H1 (cell line): ENCODE measurements at regions not wholly inside any gene's neighbourhood (a gene's known extent, or its start where the extent isn't known, plus 50 kb on each side); places are given as distances from the start of the nearest gene placed in this dataset.

Source experiments
- ATF3 ChIP-seq: IDR thresholded peaks from 2 replicates; pipeline ENCODE4 v1.6.1; 2011; ENCODE audit warnings: low read depth, mild to moderate bottlenecking, low read length; ENCODE audit not compliant: insufficient read depth
- CEBPB ChIP-seq: IDR thresholded peaks from 2 replicates; pipeline ENCODE4 v1.6.1; 2012; ENCODE audit warnings: low read depth, low read length
- EZH2 ChIP-seq: fragments of 200-600 bp; sonication (generic); IDR thresholded peaks from 2 replicates; pipeline ENCODE4 v1.7.1; 2012; ENCODE audit warnings: low read depth, mild to moderate bottlenecking, moderate library complexity, low read length, inconsistent platforms; ENCODE audit not compliant: severe bottlenecking
- GABPA ChIP-seq: IDR thresholded peaks from 2 replicates; pipeline ENCODE4 v1.6.1; 2011; ENCODE audit warnings: mild to moderate bottlenecking, low read length, moderate library complexity, borderline replicate concordance; ENCODE audit not compliant: insufficient read depth
- JUN ChIP-seq: IDR thresholded peaks from 2 replicates; pipeline ENCODE4 v1.6.1; 2011; ENCODE audit warnings: low read depth, mild to moderate bottlenecking, improper control_type of control experiment, low read length
- KDM5A ChIP-seq: fragments of 200-600 bp; IDR thresholded peaks from 2 replicates; pipeline ENCODE4 v1.7.1; 2012; ENCODE audit warnings: mild to moderate bottlenecking, low read length, inconsistent platforms, mixed read lengths
- SP4 ChIP-seq: IDR thresholded peaks from 2 replicates; pipeline ENCODE4 v1.6.1; 2012; ENCODE audit warnings: low read length, inconsistent platforms
- SRF ChIP-seq: IDR thresholded peaks from 2 replicates; pipeline ENCODE4 v1.6.1; 2011; ENCODE audit warnings: mild to moderate bottlenecking, low read depth, low read length, moderate library complexity
- TAF1 ChIP-seq: IDR thresholded peaks from 2 replicates; pipeline ENCODE4 v1.6.1; 2011; ENCODE audit warnings: mild to moderate bottlenecking, low read depth, low read length
- TF ChIP-seq, protein P1 (sequence below), 3 experiments: IDR thresholded peaks; 1 replicate in 2 of 3; 2 replicates in 1 of 3; pipeline versions ENCODE4 v1.5.1 to v1.6.1; 2011; ENCODE audit warnings: low read length in 3 of 3, mild to moderate bottlenecking in 3 of 3, inconsistent platforms in 2 of 3, low read depth in 1 of 3, moderate library complexity in 1 of 3; ENCODE audit not compliant: insufficient read depth in 1 of 3; ENCODE audit errors: control extremely low read depth in 1 of 3
- TF ChIP-seq, protein P2 (sequence below): IDR thresholded peaks from 2 replicates; pipeline ENCODE4 v1.6.1; 2012; ENCODE audit warnings: inconsistent platforms

DNA sequence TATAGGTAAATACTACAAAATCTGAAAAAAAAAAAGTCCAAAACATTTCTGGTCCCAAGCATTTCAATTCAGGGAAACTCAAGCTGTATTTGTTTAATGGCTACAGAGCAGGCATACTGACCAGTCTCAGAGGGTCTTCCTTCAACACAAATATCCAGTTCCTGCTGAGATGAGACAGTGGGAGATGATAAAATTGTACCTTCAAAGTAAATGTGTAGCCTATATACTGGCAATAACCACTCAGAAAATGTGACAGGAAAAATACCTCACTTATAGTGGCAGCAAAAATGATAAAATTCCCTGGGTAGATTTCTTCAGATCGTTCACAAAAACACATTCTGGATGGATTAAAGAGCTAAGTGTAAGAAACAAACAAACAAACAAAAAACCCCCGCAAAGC is 102.0 kb upstream of the FUT8 start:
- TF ChIP-seq, protein P1, sequence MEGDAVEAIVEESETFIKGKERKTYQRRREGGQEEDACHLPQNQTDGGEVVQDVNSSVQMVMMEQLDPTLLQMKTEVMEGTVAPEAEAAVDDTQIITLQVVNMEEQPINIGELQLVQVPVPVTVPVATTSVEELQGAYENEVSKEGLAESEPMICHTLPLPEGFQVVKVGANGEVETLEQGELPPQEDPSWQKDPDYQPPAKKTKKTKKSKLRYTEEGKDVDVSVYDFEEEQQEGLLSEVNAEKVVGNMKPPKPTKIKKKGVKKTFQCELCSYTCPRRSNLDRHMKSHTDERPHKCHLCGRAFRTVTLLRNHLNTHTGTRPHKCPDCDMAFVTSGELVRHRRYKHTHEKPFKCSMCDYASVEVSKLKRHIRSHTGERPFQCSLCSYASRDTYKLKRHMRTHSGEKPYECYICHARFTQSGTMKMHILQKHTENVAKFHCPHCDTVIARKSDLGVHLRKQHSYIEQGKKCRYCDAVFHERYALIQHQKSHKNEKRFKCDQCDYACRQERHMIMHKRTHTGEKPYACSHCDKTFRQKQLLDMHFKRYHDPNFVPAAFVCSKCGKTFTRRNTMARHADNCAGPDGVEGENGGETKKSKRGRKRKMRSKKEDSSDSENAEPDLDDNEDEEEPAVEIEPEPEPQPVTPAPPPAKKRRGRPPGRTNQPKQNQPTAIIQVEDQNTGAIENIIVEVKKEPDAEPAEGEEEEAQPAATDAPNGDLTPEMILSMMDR (IDR thresholded peaks at IDR 0.05; ENCODE audit: control extremely low read depth in 1 of 3, insufficient read depth in 1 of 3, low read depth in 1 of 3, low read length in 3 of 3) = no peak
- TF ChIP-seq GABPA = no peak
- TF ChIP-seq TAF1 = no peak
- TF ChIP-seq SP4 = no peak
- no peak for TF ChIP-seq EZH2
- TF ChIP-seq, protein P2, sequence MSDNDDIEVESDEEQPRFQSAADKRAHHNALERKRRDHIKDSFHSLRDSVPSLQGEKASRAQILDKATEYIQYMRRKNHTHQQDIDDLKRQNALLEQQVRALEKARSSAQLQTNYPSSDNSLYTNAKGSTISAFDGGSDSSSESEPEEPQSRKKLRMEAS = no peak
- no peak for TF ChIP-seq CEBPB
- no peak for TF ChIP-seq KDM5A
- TF ChIP-seq ATF3 = no peak
- TF ChIP-seq JUN = no peak
- TF ChIP-seq SRF = no peak
